ENCODE measurements at regions not wholly inside any gene's neighbourhood (a gene's known extent, or its start where the extent isn't known, plus 50 kb on each side); places are given as distances from the start of the nearest gene placed in this dataset.
"Not testable (repeated sequence)": the region's sequence is repeated elsewhere in the genome, so short reads cannot be mapped to it uniquely, and the experiment has no call there.

GRCh38 chr5:63101870-63102269, 523.3 kb downstream of the LRRC70 start:
- 60 to 80% methylated on average over 1 of the region's 1 CpG for WGBS, 2 donors
- H3K36me3 ChIP-seq (replicated peaks in 1 of 2; ENCODE audit: insufficient read depth in 1 of 2, low read depth in 2 of 2) = no peaks in the 10 kb centered on the region
- H3K9me3 ChIP-seq = no peaks in the 10 kb centered on the region
- no peaks in the 10 kb centered on the region for H3K4me1 ChIP-seq
- no peaks in the 10 kb centered on the region for H3K27me3 ChIP-seq
- intact Hi-C loops (cut with DNase I) = no loop called here
- no peak for ATAC-seq
- H3K4me3 ChIP-seq = no peak overlapping the region
- H3K27ac ChIP-seq = no peak overlapping the region
- no peak for TF ChIP-seq POLR2A (IDR thresholded peaks at IDR 0.05)
- TF ChIP-seq CTCF (IDR thresholded peaks at IDR 0.05) = no peak
- no peak for DNase-seq

GRCh38 chr5:63097286-63097685, 518.7 kb downstream of the LRRC70 start:
- intact Hi-C loops (cut with DNase I) = no loop called here
- Histone ChIP-seq H3K4me1 (no peaks in the 10 kb centered on the region), H3K4me3 (no peak overlapping the region), H3K27me3 (no peaks in the 10 kb centered on the region), H3K9me3 (no peaks in the 10 kb centered on the region), H3K36me3 (replicated peaks in 1 of 2; ENCODE audit: insufficient read depth in 1 of 2, low read depth in 2 of 2) (no peaks in the 10 kb centered on the region), H3K27ac (no peak overlapping the region)
- no peak for TF ChIP-seq POLR2A (IDR thresholded peaks at IDR 0.05)
- DNase-seq = no peak
- 83 to 86% methylated on average over 1 of the region's 1 CpG for WGBS, 2 donors
- no peak for ATAC-seq

- H3K4me1 ChIP-seq = no peaks in the 10 kb centered on the region
- no peak for DNase-seq
- H3K9me3 ChIP-seq = no peaks in the 10 kb centered on the region
- no peak for ATAC-seq
- H3K27me3 ChIP-seq = no peaks in the 10 kb centered on the region
- intact Hi-C loops (cut with DNase I) = no loop called here
- H3K36me3 ChIP-seq (replicated peaks in 1 of 2; ENCODE audit: insufficient read depth in 1 of 2, low read depth in 2 of 2) = no peaks in the 10 kb centered on the region
- H3K27ac ChIP-seq = no peak overlapping the region
- TF ChIP-seq CTCF (IDR thresholded peaks at IDR 0.05) = no peak
- TF ChIP-seq POLR2A (IDR thresholded peaks at IDR 0.05) = no peak
- H3K4me3 ChIP-seq = no peak overlapping the region
- WGBS, 2 donors = 61 to 72% methylated on average over 6 of the region's 6 CpGs
Measured at GRCh38 chr5:63094730-63095129, 516.1 kb downstream of the LRRC70 start.

GRCh38 chr5:63089147-63089546, 510.5 kb downstream of the LRRC70 start:
- Histone ChIP-seq H3K4me3 (no peak overlapping the region), H3K27ac (no peak overlapping the region), H3K36me3 (replicated peaks in 1 of 2; ENCODE audit: insufficient read depth in 1 of 2, low read depth in 2 of 2) (no peaks in the 10 kb centered on the region), H3K27me3 (no peaks in the 10 kb centered on the region), H3K9me3 (no peaks in the 10 kb centered on the region), H3K4me1 (no peaks in the 10 kb centered on the region)
- WGBS, 2 donors = 56 to 59% methylated on average over 1 of the region's 1 CpG
- DNase-seq (no peak), ATAC-seq (no peak)
- no peak for TF ChIP-seq POLR2A (IDR thresholded peaks at IDR 0.05)
- TF ChIP-seq CTCF (IDR thresholded peaks at IDR 0.05) = no peak
- intact Hi-C loops (cut with DNase I) = no loop called here

GRCh38 chr5:63085561-63085960, 506.9 kb downstream of the LRRC70 start:
- Histone ChIP-seq H3K27ac (no peak overlapping the region), H3K4me3 (no peak overlapping the region), H3K27me3 (no peaks in the 10 kb centered on the region), H3K9me3 (no peaks in the 10 kb centered on the region), H3K4me1 (no peaks in the 10 kb centered on the region), H3K36me3 (replicated peaks in 1 of 2; ENCODE audit: insufficient read depth in 1 of 2, low read depth in 2 of 2) (no peaks in the 10 kb centered on the region)
- no peak for ATAC-seq
- DNase-seq = no peak
- TF ChIP-seq POLR2A (IDR thresholded peaks at IDR 0.05) = no peak
- no peak for TF ChIP-seq CTCF (IDR thresholded peaks at IDR 0.05)
- 38 to 53% methylated on average over 2 of the region's 2 CpGs for WGBS, 2 donors
- intact Hi-C loops (cut with DNase I) = no loop called here

GRCh38 chr5:63083689-63084088, 505.1 kb downstream of the LRRC70 start:
- ATAC-seq; H3K36me3 ChIP-seq (replicated peaks in 1 of 2; ENCODE audit: insufficient read depth in 1 of 2, low read depth in 2 of 2); H3K27me3 ChIP-seq; H3K4me3 ChIP-seq; H3K4me1 ChIP-seq; H3K27ac ChIP-seq; DNase-seq; H3K9me3 ChIP-seq; intact Hi-C loops (cut with DNase I): not testable (repeated sequence)
- WGBS, 2 donors = 86 to 91% methylated on average over 11 to 16 of the region's 22 CpGs
